ENCODE measurements at regions not wholly inside any gene's neighbourhood (a gene's known extent, or its start where the extent isn't known, plus 50 kb on each side); places are given as distances from the start of the nearest gene placed in this dataset.

- TF ChIP-seq CTCF (conservative IDR thresholded peaks at IDR 0.05) (no peak), ZFX (IDR thresholded peaks at IDR 0.05) (no peak)
Observed at GRCh38 chr18:11496526-11497172, 112.7 kb upstream of the SLC35G4 start.
